Activated CD4-positive, alpha-beta T cell treated with anti-CD3 and anti-CD28 coated beads, Interleukin-2, Interleukin-4, amounts not matched to agents 100 ng/mL and 50 ng/mL, durations not matched to agents 16 hours and 8 hours (primary cell): ENCODE measurements at regions not wholly inside any gene's neighbourhood (a gene's known extent, or its start where the extent isn't known, plus 50 kb on each side); places are given as distances from the start of the nearest gene placed in this dataset.
"Not testable (repeated sequence)": the region's sequence is repeated elsewhere in the genome, so short reads cannot be mapped to it uniquely, and the experiment has no call there.

Experiments
- DNase-seq: peaks from one replicate; pipeline ENCODE4 v3.0.0-alpha.2; 2020; ENCODE audit warnings: low spot score

DNA sequence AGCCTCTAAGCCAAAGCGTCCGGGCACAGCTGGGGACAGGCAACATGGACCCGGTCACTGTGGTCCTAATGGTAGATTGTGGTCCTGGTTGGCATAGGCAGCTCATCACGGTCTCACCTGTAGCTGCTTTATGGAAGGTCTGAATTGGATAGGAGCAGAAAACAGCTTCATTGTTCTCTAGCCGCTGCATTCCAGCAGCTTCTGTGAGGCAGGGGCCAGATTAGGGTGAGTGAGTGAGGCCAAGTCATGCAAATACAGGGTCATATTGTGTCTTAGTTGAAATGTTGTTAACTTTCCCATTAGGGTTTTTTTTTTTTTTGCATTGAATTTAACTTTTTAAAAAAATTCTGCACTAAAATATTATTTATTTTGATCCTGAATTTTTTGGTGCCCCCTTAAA is 105.4 kb upstream of the SULF2 start:
- DNase-seq = not testable (repeated sequence)

- not testable (repeated sequence) for DNase-seq
Measured at GRCh38 chr20:47889751-47890150, 104.5 kb upstream of the SULF2 start.

DNA sequence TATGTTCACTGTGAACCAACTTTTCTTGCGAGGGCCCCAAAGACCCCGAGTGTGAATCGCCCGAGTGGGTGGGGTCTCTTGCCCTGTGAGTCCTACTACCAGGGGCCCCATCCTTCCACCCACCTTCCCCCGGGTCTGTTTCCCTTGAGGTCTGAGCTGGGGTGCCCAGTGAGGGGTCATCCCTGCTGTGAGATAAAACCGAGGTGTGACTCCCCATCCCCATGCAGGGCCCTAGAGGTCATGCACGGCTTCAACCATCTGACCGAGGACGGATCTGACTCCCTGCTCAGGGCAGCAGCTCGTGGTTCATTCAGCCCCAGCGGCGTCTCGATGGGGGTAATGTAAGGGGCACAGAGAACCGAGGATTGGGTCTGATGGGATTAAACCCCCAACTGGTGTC is 103.1 kb upstream of the SULF2 start:
- DNase-seq = no peak

DNA sequence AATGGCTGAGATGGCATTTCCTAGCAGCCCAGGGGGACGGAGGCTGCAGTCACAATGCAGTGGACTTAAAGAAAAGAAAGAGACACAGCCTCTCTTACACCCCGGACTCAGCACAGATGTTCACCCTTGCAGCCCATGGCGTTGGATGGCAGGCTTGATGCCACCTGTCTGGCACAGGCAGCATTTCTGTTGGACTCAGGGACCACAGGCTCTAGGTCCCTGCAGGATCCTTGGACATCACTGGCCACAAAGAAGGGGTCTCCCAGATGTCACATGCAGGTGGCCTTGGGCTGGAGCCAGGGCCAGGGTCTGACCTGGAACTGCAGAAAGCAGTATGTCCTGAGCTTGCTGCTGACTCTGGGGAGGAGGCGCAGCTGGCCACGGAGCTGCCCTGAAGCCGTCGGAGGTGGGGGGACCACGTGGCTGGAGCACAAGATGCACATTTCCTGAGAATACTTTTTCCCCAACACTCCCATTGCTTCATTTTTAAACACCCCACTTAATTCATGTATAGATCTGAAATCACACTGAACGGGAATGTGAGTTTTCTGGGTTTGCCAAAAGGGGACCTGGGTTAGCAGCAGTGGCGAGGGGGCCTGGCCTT is 102.3 kb upstream of the SULF2 start:
- no peak for DNase-seq

DNA sequence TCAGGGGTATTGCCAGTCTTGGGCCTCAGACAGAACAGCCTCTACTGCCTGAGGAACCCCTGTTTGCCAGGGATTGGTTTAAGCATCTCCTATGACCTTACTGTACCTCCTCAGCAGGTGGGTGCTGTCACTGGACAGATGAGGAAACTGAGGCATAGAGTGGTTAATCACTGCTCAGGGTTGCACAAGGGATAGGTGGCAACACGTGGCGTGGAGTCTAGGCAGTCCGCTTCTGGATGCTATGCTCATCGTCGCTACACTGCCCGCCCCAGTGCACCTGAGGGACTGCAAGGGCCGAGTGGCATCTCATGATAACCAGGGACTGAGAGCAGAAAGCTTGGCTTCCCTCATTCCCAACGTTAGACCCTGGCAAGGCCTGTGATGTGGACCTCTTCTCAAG is 101.8 kb upstream of the SULF2 start:
- DNase-seq = no peak

DNA sequence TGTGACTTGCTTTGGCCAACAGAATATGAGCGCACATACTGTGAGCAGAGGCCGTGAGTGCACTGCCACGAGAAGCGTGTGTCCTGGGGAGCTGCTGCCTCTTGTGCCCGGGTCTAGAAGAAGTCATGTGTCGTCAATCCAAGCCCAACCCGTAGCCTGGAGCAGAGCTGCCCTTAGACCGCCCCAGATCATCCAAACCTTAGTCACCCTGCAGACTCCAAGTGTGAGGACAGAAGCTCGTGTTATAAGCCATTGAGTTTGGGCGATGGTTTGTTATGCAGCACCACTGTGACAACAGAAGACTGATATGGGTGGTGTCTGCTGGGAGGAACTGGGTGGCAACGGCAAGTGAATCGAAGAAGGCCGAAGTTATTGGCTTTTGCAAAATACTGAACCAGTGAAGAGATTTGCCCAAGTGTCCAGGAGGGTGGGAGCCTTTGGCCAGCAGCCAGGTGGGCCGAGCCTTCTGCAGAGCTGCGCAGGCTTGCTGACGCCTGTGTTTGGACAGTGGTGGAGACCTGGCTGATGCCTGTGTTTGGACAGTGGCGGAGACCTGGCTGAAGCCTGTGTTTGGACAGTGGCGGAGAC is 101.3 kb upstream of the SULF2 start:
- DNase-seq = no peak

GRCh38 chr20:47885909-47886453 is 100.7 kb upstream of the SULF2 start:
- DNase-seq = no peak

DNA sequence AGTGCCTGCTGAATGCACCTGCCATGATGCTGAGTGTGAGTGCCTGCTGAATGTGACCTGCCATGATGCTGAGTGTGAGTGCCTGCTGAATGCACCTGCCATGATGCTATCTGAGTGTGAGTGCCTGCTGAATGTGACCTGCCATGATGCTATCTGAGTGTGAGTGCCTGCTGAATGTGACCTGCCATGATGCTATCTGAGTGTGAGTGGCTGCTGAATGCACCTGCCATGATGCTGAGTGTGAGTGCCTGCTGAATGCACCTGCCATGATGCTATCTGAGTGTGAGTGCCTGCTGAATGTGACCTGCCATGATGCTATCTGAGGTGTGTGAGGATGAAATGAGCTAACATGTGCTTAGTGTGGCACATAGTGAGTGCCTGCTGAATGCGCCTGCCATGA is 98.7 kb upstream of the SULF2 start:
- not testable (repeated sequence) for DNase-seq

DNA sequence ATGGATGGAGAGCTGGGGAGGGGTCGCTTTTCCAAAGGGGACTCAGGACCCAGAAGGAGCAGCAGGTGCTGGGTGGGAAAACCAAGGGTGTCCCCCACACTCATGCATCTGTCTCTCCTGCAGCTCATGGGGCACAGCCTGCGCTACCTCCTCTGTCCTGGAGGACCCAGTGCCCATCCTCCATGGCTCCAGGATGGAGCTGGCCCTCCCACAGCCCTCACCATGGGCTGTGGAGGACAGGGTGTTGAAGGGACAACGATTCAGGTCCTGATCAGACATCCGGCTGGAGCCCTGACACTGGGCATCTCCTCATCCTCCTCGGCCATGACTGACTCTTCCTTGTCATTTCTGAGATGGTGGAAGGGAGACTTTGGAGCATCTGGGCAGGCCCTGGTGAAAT is 97.9 kb upstream of the SULF2 start:
- no peak for DNase-seq

- no peak for DNase-seq
Measured at GRCh38 chr20:47879771-47880170, 94.5 kb upstream of the SULF2 start.

- no peak for DNase-seq
Measured at GRCh38 chr20:47878601-47879027, 93.3 kb upstream of the SULF2 start.

- no peak for DNase-seq
Measured at GRCh38 chr20:47876311-47877088, 91.2 kb upstream of the SULF2 start.

DNA sequence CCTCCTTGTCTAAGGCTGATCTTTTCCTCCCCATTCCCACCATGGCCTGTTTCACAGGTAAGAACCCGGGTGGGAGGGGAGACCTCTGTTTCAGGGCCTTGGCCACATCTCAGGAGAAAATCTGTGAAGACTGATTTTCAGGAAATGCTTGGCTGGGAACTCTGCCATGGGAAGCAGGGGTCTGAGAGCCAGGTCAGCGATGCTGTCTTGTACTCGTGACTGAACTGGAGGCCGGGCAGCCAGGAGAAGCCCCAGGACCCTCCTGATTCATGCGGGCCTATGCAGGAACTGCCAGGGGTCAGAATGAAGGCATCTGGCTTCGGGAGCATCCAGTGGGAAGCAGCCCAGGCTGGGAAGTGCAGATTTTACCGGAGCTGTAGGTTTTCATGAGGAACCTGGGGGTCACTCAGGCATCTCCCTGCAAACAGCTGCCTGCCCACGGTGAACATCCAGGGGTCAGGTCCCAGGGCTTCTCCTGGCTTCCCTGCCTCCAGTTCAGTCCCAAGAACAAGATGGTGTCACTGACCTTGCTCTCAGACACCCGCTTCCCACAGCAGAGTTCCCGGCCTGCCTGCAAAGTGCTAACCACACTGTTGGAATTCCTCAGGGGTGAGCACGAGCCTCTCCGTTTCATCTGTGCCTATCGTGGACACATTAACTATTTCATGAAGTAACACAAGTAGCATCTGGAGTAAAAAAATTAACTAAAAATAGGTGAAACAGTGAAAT is 90.2 kb upstream of the SULF2 start:
- DNase-seq = no peak

GRCh38 chr20:47872341-47872740 is 87.1 kb upstream of the SULF2 start:
- DNase-seq = no peak

- no peak for DNase-seq
Measured at GRCh38 chr20:47870475-47870874, 85.2 kb upstream of the SULF2 start.

- DNase-seq = no peak
Measured at GRCh38 chr20:47868744-47869143, 83.5 kb upstream of the SULF2 start.

DNA sequence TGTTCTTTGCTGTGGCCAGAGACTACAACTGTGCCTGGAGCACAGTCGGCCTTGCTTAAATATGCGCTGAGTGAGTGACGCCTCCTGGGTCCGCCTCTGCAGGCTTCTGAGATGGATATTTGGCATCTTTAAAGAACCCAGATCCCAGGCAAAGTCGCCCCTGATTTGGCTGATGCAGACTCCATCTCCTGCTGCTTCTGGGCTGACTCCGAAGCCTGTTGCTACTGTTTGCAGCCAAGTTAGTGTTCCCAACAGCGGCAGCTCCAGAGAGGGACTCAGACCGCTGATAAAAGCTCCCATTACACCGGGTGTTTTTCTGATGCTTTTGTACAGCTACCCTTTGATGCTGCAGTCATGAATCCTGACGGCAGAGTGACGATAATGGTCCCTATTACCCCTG is 83.0 kb upstream of the SULF2 start:
- DNase-seq = no peak

DNA sequence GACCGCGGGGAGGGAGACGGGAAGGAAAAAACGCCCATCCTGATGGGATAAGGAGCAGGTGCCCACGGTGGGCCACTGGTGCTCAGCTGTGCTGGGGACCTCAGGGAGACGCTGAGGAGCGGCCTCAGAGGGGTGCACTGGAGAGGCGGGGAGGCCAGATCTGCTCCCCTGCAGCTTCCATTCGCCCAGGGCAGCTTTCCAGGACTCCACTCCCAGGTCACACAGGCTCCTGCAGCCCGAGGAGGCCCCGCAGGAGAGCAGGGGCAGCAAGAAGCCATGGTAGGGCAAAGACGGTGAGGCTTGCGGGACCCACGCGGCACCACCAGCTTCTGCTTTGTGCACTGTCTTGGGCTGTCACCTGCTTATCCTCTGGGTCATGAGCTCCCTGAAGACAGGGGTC is 82.5 kb upstream of the SULF2 start:
- no peak for DNase-seq

GRCh38 chr20:47866480-47866879 is 81.2 kb upstream of the SULF2 start:
- no peak for DNase-seq

- no peak for DNase-seq
Measured at GRCh38 chr20:47865912-47866311, 80.6 kb upstream of the SULF2 start.

DNA sequence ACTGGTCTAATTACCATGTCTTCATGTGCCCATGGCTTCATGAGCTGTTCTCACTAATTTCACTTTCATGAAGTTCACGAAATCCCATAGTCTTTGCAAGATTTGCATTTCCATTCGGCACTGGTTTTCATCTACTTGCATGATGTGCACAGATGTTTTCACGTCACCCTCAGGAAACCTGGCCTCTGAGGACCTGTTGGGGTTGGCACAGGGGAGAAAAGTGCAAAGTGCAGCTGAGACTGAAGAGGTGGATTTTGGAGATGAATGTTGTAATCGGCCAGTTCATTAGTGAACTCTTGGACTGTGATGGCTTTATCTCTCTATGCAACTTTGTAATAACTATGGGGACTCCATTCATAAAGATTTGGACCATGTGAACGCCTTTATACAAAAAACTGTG is 80.2 kb upstream of the SULF2 start:
- DNase-seq = no peak

DNA sequence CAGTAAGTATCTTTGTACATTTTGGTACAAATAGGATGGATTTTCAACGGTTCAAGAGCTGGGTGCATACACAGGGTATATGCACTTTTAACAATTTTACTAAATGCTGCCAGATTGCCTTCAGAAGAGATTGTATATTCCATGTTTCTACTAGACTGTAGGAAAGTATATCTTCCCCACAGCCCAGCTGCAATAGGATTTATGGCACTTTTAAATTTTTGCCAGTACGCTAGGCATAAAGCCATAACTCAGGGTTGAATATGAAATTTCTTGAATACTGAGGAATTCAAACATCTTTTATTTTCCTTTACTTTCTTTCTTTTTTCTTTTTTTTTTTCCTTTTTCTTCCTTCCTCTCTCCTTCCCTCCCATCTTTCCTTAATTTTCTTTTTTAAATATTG is 78.7 kb upstream of the SULF2 start:
- DNase-seq = no peak
